Esophagus squamous epithelium (tissue), 4 donors: ENCODE measurements at regions not wholly inside any gene's neighbourhood (a gene's known extent, or its start where the extent isn't known, plus 50 kb on each side); places are given as distances from the start of the nearest gene placed in this dataset.

ENCODE experiments used
- POLR2A ChIP-seq, 4 donors: fragments of 450-650 bp; IDR thresholded peaks; one replicate each; pipeline ENCODE4 v1.6.1; 2017; ENCODE audit warnings: antibody characterized with exemption in 4 of 4, mild to moderate bottlenecking in 4 of 4, moderate library complexity in 3 of 4
- TF ChIP-seq, protein P1 (sequence below), 6 experiments: fragments of 450-650 bp in 4 of 6; fragments of 200-600 bp in 2 of 6; sonication (generic) in 2 of 6; IDR thresholded peaks; one replicate each; pipeline ENCODE4 v1.5.1; 2016 to 2019; ENCODE audit warnings: antibody characterized with exemption in 6 of 6, mild to moderate bottlenecking in 4 of 6, moderate library complexity in 4 of 6

DNA sequence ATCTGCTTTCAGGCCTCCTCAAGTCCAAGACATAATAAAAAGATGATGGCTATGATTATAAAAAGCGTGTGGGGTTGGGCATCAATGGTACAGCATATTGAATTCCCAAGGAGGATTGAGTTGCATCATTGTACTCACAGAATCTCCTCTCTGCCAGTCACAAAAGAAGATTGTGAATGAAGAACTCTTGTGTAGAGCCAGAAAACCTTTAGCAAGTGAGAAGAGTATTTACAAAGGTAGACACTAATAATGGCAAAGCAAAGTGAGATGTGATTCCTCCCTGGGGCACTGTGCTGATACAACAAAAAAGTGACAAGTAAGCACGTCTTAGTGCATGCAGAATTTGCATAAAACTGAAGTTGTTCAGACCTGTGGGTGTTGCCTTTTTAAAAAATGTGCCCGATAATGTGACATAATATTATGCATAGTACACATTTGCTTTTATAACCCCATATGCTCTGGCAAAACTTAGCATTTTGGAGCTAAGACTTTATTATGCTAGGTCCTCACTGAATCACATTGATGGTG is 291.2 kb upstream of the TBC1D5 start:
- no peak for TF ChIP-seq POLR2A (IDR thresholded peaks at IDR 0.05)
- TF ChIP-seq, protein P1, sequence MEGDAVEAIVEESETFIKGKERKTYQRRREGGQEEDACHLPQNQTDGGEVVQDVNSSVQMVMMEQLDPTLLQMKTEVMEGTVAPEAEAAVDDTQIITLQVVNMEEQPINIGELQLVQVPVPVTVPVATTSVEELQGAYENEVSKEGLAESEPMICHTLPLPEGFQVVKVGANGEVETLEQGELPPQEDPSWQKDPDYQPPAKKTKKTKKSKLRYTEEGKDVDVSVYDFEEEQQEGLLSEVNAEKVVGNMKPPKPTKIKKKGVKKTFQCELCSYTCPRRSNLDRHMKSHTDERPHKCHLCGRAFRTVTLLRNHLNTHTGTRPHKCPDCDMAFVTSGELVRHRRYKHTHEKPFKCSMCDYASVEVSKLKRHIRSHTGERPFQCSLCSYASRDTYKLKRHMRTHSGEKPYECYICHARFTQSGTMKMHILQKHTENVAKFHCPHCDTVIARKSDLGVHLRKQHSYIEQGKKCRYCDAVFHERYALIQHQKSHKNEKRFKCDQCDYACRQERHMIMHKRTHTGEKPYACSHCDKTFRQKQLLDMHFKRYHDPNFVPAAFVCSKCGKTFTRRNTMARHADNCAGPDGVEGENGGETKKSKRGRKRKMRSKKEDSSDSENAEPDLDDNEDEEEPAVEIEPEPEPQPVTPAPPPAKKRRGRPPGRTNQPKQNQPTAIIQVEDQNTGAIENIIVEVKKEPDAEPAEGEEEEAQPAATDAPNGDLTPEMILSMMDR (IDR thresholded peaks at IDR 0.05): no peak
